B cell (primary cell): ENCODE measurements at regions not wholly inside any gene's neighbourhood (a gene's known extent, or its start where the extent isn't known, plus 50 kb on each side); places are given as distances from the start of the nearest gene placed in this dataset.

Experiments
- CTCF ChIP-seq: fragments of 200-600 bp; IDR thresholded peaks from one replicate; pipeline ENCODE4 v1.8.0; 2022; ENCODE audit warnings: antibody characterized with exemption, mild to moderate bottlenecking
- EZH2 ChIP-seq: IDR thresholded peaks from 2 replicates; pipeline ENCODE4 v1.6.1; 2012; ENCODE audit warnings: borderline replicate concordance, low read depth, mild to moderate bottlenecking, moderate library complexity, low read length; ENCODE audit not compliant: insufficient read depth, poor library complexity, severe bottlenecking

GRCh38 chr3:99549220-99549619 lies 89.2 kb upstream of the COL8A1 start:
- TF ChIP-seq CTCF = no peak
- no peak for TF ChIP-seq EZH2
